ENCODE measurements at regions not wholly inside any gene's neighbourhood (a gene's known extent, or its start where the extent isn't known, plus 50 kb on each side); places are given as distances from the start of the nearest gene placed in this dataset.

- no peak for TF ChIP-seq EZH2 (IDR thresholded peaks at IDR 0.05; ENCODE audit: borderline replicate concordance, low read depth, low read length, severe bottlenecking)
- no peak for TF ChIP-seq CTCF (IDR thresholded peaks at IDR 0.05; ENCODE audit: borderline replicate concordance, extremely low read depth, low read length, poor library complexity, severe bottlenecking)
Observed at GRCh38 chr13:33904431-33904830, 86.5 kb downstream of the RFC3 start.

All from DND-41 (cell line).